ENCODE measurements at regions not wholly inside any gene's neighbourhood (a gene's known extent, or its start where the extent isn't known, plus 50 kb on each side); places are given as distances from the start of the nearest gene placed in this dataset.
A peak's percentile ranks its signal among the peaks of the same experiment; 100 is the strongest.

DNA sequence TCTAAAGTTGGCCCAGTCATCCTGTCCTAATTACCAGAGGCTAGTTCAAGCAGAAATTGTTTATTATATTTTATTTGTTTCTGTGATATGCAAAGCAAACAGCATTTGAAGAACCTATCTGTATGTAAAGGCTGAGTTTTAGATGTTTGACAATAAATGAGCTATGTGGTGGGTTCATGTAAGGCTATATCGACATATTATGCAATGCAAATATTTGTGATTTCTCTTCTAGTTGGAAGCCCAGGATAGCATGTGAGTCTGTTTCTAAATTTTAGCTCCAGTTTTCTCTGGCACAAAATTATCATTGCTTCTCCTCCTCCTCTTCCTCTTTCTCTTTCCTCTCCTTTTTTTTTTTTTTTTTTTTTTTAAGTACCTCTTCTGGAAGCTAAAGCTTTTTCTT is 263.2 kb upstream of the LMCD1 start:
- Histone ChIP-seq H3F3A (ENCODE audit: control insufficient read depth, insufficient read depth) (no peaks in the 10 kb centered on the region), H3K36me3 (ENCODE audit: control insufficient read depth, low read length) (no peaks in the 10 kb centered on the region), H4K20me1 (ENCODE audit: control insufficient read depth, insufficient read depth, low read depth, low read length) (no peaks in the 10 kb centered on the region), H3K79me2 (ENCODE audit: control insufficient read depth, low read length) (no peaks in the 10 kb centered on the region), H3K4me3 (ENCODE audit: low read length) (no peak overlapping the region), H3K27ac (ENCODE audit: low read depth, low read length) (no peak overlapping the region), H3K9me3 (ENCODE audit: control insufficient read depth, insufficient read depth, low read length) (no peaks in the 10 kb centered on the region), H3K27me3 (ENCODE audit: control insufficient read depth, low read length) (no peaks in the 10 kb centered on the region), H3K4me1 (ENCODE audit: control insufficient read depth, low read length) (no peaks in the 10 kb centered on the region), H3K9me2 (replicated peaks; ENCODE audit: control insufficient read depth, low read length) (no peaks in the 10 kb centered on the region), H3K4me2 (ENCODE audit: low read length) (no peak overlapping the region)
- TF ChIP-seq EZH2phosphoT487 (IDR thresholded peaks at IDR 0.05; ENCODE audit: borderline replicate concordance, low read length) = no peak
- TF ChIP-seq, protein P1, sequence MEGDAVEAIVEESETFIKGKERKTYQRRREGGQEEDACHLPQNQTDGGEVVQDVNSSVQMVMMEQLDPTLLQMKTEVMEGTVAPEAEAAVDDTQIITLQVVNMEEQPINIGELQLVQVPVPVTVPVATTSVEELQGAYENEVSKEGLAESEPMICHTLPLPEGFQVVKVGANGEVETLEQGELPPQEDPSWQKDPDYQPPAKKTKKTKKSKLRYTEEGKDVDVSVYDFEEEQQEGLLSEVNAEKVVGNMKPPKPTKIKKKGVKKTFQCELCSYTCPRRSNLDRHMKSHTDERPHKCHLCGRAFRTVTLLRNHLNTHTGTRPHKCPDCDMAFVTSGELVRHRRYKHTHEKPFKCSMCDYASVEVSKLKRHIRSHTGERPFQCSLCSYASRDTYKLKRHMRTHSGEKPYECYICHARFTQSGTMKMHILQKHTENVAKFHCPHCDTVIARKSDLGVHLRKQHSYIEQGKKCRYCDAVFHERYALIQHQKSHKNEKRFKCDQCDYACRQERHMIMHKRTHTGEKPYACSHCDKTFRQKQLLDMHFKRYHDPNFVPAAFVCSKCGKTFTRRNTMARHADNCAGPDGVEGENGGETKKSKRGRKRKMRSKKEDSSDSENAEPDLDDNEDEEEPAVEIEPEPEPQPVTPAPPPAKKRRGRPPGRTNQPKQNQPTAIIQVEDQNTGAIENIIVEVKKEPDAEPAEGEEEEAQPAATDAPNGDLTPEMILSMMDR (IDR thresholded peaks at IDR 0.05; ENCODE audit: low read depth, low read length, poor library complexity, severe bottlenecking) = no peak

DNA sequence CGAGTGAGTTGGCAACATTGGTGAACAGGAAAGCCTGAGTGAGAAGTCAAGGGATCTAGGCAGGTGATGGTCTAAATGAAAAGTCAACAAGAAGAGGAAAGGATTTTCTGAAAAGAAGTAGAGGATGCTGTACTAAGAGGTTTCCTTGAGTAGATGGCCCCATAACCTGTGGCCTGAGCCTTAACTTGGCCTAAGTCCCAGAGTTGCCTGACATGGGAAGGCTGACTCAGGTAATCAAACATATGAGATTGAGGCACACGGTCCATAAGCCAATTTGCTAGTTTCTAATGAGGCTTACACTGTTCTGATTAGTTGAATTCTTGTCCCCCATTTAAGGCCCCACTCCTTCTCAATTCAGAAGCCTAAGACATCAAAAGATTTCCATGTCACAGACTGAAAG is 262.5 kb upstream of the LMCD1 start:
- H3K27ac ChIP-seq (ENCODE audit: low read depth, low read length) = no peak overlapping the region
- no peak overlapping the region for H3K4me3 ChIP-seq (ENCODE audit: low read length)
- no peaks in the 10 kb centered on the region for H3F3A ChIP-seq (ENCODE audit: control insufficient read depth, insufficient read depth)
- H3K79me2 ChIP-seq (ENCODE audit: control insufficient read depth, low read length) = no peaks in the 10 kb centered on the region
- no peaks in the 10 kb centered on the region for H3K9me2 ChIP-seq (replicated peaks; ENCODE audit: control insufficient read depth, low read length)
- no peaks in the 10 kb centered on the region for H3K27me3 ChIP-seq (ENCODE audit: control insufficient read depth, low read length)
- no peaks in the 10 kb centered on the region for H4K20me1 ChIP-seq (ENCODE audit: control insufficient read depth, insufficient read depth, low read depth, low read length)
- TF ChIP-seq, protein P1 (IDR thresholded peaks at IDR 0.05; ENCODE audit: low read depth, low read length, poor library complexity, severe bottlenecking) = no peak
- TF ChIP-seq EZH2phosphoT487 (IDR thresholded peaks at IDR 0.05; ENCODE audit: borderline replicate concordance, low read length) = no peak
- no peaks in the 10 kb centered on the region for H3K36me3 ChIP-seq (ENCODE audit: control insufficient read depth, low read length)
- H3K9me3 ChIP-seq (ENCODE audit: control insufficient read depth, insufficient read depth, low read length) = no peaks in the 10 kb centered on the region
- H3K4me1 ChIP-seq (ENCODE audit: control insufficient read depth, low read length) = no peaks in the 10 kb centered on the region
- H3K4me2 ChIP-seq (ENCODE audit: low read length) = no peak overlapping the region

DNA sequence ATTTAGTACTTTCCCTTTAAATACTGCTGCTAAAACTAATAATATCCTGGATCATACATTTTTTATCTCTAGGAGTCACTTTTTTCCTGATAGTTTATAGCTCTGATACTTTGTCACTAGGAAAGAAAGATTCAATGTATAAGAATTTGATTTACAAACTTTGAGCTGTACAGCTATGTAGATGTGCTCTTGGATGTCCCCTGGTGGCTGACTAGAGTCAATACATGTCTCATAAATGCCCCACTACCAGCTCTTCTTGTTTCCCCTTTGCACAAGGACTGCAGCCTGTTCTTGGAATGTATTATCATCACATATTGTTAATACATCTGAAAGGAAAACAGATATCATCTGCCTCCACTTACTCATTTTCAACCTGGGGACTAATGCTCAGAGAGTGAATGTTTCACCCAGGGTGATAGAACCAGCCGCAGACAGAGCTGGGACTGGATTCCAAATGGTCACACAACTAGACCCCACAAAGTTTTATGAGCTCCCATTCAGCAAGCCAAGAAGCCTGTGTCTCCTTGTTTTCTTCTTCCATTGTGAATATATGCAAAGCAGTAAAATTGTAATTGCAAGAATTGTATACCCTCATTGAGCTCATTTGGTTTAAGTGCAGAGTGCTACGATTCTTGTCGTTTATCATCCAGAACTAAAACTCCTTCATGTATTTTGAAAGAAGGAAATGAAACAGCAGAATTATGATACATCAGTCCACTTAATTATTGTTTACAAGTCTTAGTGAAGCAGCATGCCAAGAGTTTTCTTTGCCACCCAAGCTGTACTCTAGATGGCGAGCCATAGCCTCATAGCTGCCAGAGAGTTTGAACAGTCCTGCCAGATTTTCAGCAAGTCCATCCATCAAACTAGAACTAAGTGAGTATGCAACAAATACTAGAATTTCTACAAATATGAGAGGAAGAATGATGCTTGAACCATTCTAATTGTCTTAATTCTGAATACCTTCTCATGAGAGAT is 261.6 kb upstream of the LMCD1 start:
- Histone ChIP-seq H3K27ac (ENCODE audit: low read depth, low read length) (no peak overlapping the region), H3K4me2 (ENCODE audit: low read length) (no peak overlapping the region), H3K9me2 (replicated peaks; ENCODE audit: control insufficient read depth, low read length) (no peaks in the 10 kb centered on the region)

More for the DNA sequence above, 261.6 kb upstream of the LMCD1 start:
- Histone ChIP-seq H3F3A (ENCODE audit: control insufficient read depth, insufficient read depth) (no peaks in the 10 kb centered on the region), H3K79me2 (ENCODE audit: control insufficient read depth, low read length) (no peaks in the 10 kb centered on the region), H3K36me3 (ENCODE audit: control insufficient read depth, low read length) (no peaks in the 10 kb centered on the region), H3K27me3 (ENCODE audit: control insufficient read depth, low read length) (no peaks in the 10 kb centered on the region), H3K9me3 (ENCODE audit: control insufficient read depth, insufficient read depth, low read length) (no peaks in the 10 kb centered on the region), H3K4me3 (ENCODE audit: low read length) (no peak overlapping the region), H4K20me1 (ENCODE audit: control insufficient read depth, insufficient read depth, low read depth, low read length) (no peaks in the 10 kb centered on the region), H3K4me1 (ENCODE audit: control insufficient read depth, low read length) (no peaks in the 10 kb centered on the region)
- TF ChIP-seq, protein P1 (IDR thresholded peaks at IDR 0.05; ENCODE audit: low read depth, low read length, poor library complexity, severe bottlenecking) = peak; percentile 73
- no peak for TF ChIP-seq EZH2phosphoT487 (IDR thresholded peaks at IDR 0.05; ENCODE audit: borderline replicate concordance, low read length)

Data from DOHH2 (cell line).